Kidney (tissue), 13 donors: ENCODE measurements at regions not wholly inside any gene's neighbourhood (a gene's known extent, or its start where the extent isn't known, plus 50 kb on each side); places are given as distances from the start of the nearest gene placed in this dataset.
A peak's percentile ranks its signal among the peaks of the same experiment; 100 is the strongest.

Experiments used
- DNase-seq, 5 donors: peaks; one replicate each; pipeline ENCODE4 v3.0.0-alpha.2; 2013 to 2020
- FAIRE-seq: peaks from 2 replicates; lab custom pipeline; 2012; peaks lifted over from hg19 to GRCh38; lab: Jason Lieb, UNC
- H3K27ac ChIP-seq, 2 donors: one replicate each; pipeline ENCODE4 v1.7.0; 2013; ENCODE audit warnings: low read depth in 2 of 2, low read length in 2 of 2, inconsistent platforms in 1 of 2
- H3K27me3 ChIP-seq: one replicate; pipeline ENCODE4 v1.7.1; 2013; ENCODE audit warnings: low read length, inconsistent platforms; ENCODE audit not compliant: control insufficient read depth, insufficient read depth
- H3K36me3 ChIP-seq, 3 donors: one replicate each; pipeline versions ENCODE4 v1.7.0 to v1.7.1; 2013; ENCODE audit warnings: low read length in 3 of 3, control low read depth in 1 of 3, inconsistent platforms in 1 of 3; ENCODE audit not compliant: insufficient read depth in 3 of 3, control insufficient read depth in 2 of 3
- H3K4me1 ChIP-seq, 3 donors: one replicate each; pipeline versions ENCODE4 v1.7.0 to v1.7.1; 2013; ENCODE audit warnings: low read length in 3 of 3, inconsistent platforms in 1 of 3, low read depth in 1 of 3; ENCODE audit not compliant: control insufficient read depth in 2 of 3, insufficient read depth in 2 of 3
- H3K4me3 ChIP-seq, 3 donors: one replicate each; pipeline versions ENCODE4 v1.7.0 to v1.8.1; 2013; ENCODE audit warnings: low read length in 3 of 3, control low read depth in 1 of 3, inconsistent platforms in 1 of 3
- H3K9ac ChIP-seq, 3 donors: one replicate each; pipeline versions ENCODE4 v1.7.0 to v1.7.1; 2013; ENCODE audit warnings: low read length in 3 of 3, control low read depth in 1 of 3, inconsistent platforms in 1 of 3
- H3K9me3 ChIP-seq, 3 donors: one replicate each; pipeline versions ENCODE4 v1.7.0 to v1.7.1; 2013; ENCODE audit warnings: low read length in 3 of 3, control low read depth in 1 of 3, inconsistent platforms in 1 of 3; ENCODE audit not compliant: control insufficient read depth in 2 of 3, insufficient read depth in 1 of 3
- CTCF ChIP-seq: IDR thresholded peaks from 3 replicates; pipeline ENCODE4 v1.5.1; 2012; ENCODE audit warnings: mild to moderate bottlenecking, moderate library complexity, borderline replicate concordance; ENCODE audit not compliant: insufficient read depth; ENCODE audit errors: extremely low read depth
- intact Hi-C: fragments of 100-400 bp; cut with DNase I; formaldehyde crosslinking; loops from one replicate; pipeline ENCODE4 v1.11.1; 2022
- donor health status: control.
- donor health status: control.
- donor health status: control.
- donor health status: control.
- donor health status: control.
- donor health status: DM: yes; HTN: yes; CAD: no.
- donor health status: Normal renal cell carcinoma (clear cell type).

DNA sequence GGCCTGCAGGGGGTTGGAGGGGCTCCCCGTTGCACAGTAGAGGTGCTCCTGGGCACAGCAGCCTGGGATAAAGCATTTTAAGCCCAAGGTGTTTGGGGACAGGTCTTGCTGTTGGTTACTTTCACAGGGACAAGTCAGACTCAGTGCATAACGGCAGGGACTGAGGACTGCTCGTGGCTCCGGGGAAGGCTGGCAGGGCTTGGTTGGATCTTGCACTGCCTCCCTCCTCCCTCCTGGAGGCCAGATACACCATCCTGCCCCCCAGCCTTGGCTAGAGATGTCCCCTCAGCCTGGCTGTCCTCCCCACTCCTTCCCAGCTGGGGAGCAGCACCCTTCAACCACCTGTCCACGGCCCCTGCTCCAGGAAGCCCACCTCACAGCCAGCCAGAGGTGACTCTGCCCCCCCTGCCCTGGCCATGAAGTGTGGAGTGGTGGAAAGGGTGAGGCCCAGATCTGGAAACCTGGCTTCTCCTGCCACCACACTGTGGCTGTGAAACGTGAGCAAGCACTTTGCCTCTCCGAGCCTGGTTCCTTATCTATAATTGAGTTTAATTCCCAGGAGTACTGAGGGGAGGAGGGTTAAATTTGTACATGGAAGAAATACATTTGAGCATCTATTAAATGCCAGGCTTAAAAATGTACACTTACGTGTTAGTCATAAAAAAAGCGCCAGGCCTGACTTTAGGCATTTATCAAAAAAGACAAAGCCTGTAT is 67.1 kb upstream of the TAF1B start:
- TF ChIP-seq CTCF: no peak
- H3K9ac ChIP-seq: no peak overlapping the region

GRCh38 chr2:9777081-9777480 is 66.2 kb upstream of the TAF1B start:
- no peak overlapping the region for H3K9ac ChIP-seq
- no peaks in the 10 kb centered on the region for H3K9me3 ChIP-seq
- H3K36me3 ChIP-seq: no peaks in the 10 kb centered on the region
- DNase-seq (peak in 2 of 5 donors; percentile 30 to 57), FAIRE-seq (no peak)
- no peak overlapping the region for H3K4me3 ChIP-seq
- intact Hi-C loops: no loop called here
- TF ChIP-seq CTCF: no peak
- H3K4me1 ChIP-seq: no peaks in the 10 kb centered on the region
- H3K27me3 ChIP-seq: no peaks in the 10 kb centered on the region
- H3K27ac ChIP-seq: no peak overlapping the region

More for the DNA sequence above, 67.1 kb upstream of the TAF1B start:
- no peaks in the 10 kb centered on the region for H3K4me1 ChIP-seq
- H3K27ac ChIP-seq: no peak overlapping the region
- no peaks in the 10 kb centered on the region for H3K27me3 ChIP-seq
- no peaks in the 10 kb centered on the region for H3K9me3 ChIP-seq
- DNase-seq: peak in 2 of 5 donors; percentile 29 to 66
- intact Hi-C loops: no loop called here
- no peaks in the 10 kb centered on the region for H3K36me3 ChIP-seq
- no peak overlapping the region for H3K4me3 ChIP-seq
- no peak for FAIRE-seq

DNA sequence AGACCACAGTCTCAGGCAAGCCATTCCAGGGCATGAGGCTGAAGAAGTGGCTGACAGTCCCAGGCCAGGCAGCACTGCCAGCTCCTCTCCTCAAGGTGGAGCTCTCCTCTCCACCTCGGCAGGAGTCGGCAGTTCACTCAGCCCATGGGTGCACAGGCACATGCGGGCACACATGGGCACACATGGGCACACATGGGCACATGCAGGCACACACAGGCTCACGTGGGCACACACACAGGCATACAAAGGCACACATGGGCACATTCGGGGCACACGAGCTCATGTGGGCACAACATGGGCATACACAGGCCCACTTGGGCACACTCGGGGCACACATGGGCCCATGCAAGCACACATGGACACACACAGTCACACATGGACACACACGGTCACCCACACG is 65.3 kb upstream of the TAF1B start:
- intact Hi-C loops: no loop called here
- peak; percentile 26 for TF ChIP-seq CTCF
- DNase-seq (peak in 2 of 5 donors; percentile 49 to 51), FAIRE-seq (no peak)
- Histone ChIP-seq H3K27ac (no peak overlapping the region), H3K27me3 (no peaks in the 10 kb centered on the region), H3K9me3 (no peaks in the 10 kb centered on the region), H3K4me3 (no peak overlapping the region), H3K4me1 (no peaks in the 10 kb centered on the region), H3K9ac (no peak overlapping the region), H3K36me3 (no peaks in the 10 kb centered on the region)
